ENCODE measurements at regions not wholly inside any gene's neighbourhood (a gene's known extent, or its start where the extent isn't known, plus 50 kb on each side); places are given as distances from the start of the nearest gene placed in this dataset.

DNA sequence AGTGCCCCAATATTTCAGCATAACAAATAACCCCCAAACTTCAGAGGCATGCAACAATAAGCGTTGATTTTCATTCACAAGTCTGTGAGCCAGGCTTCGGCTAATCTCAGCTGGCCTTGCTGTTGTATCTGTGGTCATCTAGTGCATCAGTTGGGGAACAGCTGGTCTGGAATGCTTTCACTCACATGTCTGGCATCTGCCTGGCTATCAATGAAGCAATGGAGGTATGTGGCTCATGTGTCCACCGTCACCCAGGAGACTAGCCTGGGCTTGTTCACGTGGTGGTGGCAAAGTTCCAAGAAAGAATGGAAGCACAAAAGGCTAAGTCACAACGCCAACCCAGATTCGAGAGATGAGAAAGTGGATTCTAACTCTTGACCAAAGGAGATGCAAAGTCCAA lies 304.8 kb upstream of the ISX start:
- Histone ChIP-seq H3K4me3 (ENCODE audit: insufficient read depth, low read length, poor library complexity, severe bottlenecking) (no peak overlapping the region), H3K9me2 (replicated peaks; ENCODE audit: insufficient read depth, low read length) (no peaks in the 10 kb centered on the region), H3K9ac (ENCODE audit: low read length) (no peak overlapping the region), H2AFZ (ENCODE audit: low read depth, low read length, severe bottlenecking) (no peak overlapping the region), H3K79me2 (ENCODE audit: insufficient read depth, low read length) (no peaks in the 10 kb centered on the region), H3K27me3 (ENCODE audit: low read length) (no peaks in the 10 kb centered on the region), H3K36me3 (ENCODE audit: low read length) (no peaks in the 10 kb centered on the region), H3K9me3 (ENCODE audit: insufficient read depth, low read length) (no peaks in the 10 kb centered on the region; the same call in 1 of the 2 replicates), H4K20me1 (ENCODE audit: low read depth, low read length) (no peaks in the 10 kb centered on the region), H3K4me2 (ENCODE audit: low read depth, low read length, poor library complexity, severe bottlenecking) (no peak overlapping the region), H3F3A (ENCODE audit: insufficient read depth) (no peaks in the 10 kb centered on the region), H3K27ac (ENCODE audit: low read depth, low read length) (no peak overlapping the region)
- no peak for TF ChIP-seq CTCF (IDR thresholded peaks at IDR 0.05; ENCODE audit: insufficient read depth, low read length, poor library complexity, severe bottlenecking)
- TF ChIP-seq EZH2phosphoT487 (conservative IDR thresholded peaks at IDR 0.05; ENCODE audit: low read length), result no peak

DNA sequence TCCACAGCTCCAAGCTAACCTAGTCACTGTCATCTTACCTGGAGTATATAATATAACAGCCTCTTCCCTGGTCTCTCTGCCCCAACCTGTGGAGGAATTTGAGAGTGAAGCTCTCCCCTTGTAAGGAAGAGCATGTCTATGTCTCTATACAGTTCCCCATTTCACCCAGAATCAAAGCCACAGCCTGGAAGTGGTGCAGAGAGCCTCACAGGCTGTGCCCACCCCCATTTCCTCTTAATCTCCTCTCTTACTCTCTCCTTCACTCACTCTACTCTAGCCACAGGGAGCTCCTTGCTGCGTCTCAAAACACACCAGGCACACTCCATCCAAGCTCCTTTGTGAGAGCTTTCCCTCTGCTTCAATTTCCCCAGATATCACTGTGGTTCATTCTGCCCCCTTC lies 302.5 kb upstream of the ISX start:
- Histone ChIP-seq H3K9ac (ENCODE audit: low read length) (no peak overlapping the region), H4K20me1 (ENCODE audit: low read depth, low read length) (no peaks in the 10 kb centered on the region), H3K4me2 (ENCODE audit: low read depth, low read length, poor library complexity, severe bottlenecking) (no peak overlapping the region), H3K36me3 (ENCODE audit: low read length) (no peaks in the 10 kb centered on the region), H3K27me3 (ENCODE audit: low read length) (no peaks in the 10 kb centered on the region), H3K4me3 (ENCODE audit: insufficient read depth, low read length, poor library complexity, severe bottlenecking) (no peak overlapping the region), H3K27ac (ENCODE audit: low read depth, low read length) (no peak overlapping the region), H3K9me3 (ENCODE audit: insufficient read depth, low read length) (no peaks in the 10 kb centered on the region), H3K9me2 (replicated peaks; ENCODE audit: insufficient read depth, low read length) (no peaks in the 10 kb centered on the region), H3K79me2 (ENCODE audit: insufficient read depth, low read length) (no peaks in the 10 kb centered on the region), H2AFZ (ENCODE audit: low read depth, low read length, severe bottlenecking) (no peak overlapping the region), H3F3A (ENCODE audit: insufficient read depth) (no peaks in the 10 kb centered on the region)
- TF ChIP-seq CTCF (IDR thresholded peaks at IDR 0.05; ENCODE audit: insufficient read depth, low read length, poor library complexity, severe bottlenecking) (no peak), EZH2phosphoT487 (conservative IDR thresholded peaks at IDR 0.05; ENCODE audit: low read length) (no peak)

DNA sequence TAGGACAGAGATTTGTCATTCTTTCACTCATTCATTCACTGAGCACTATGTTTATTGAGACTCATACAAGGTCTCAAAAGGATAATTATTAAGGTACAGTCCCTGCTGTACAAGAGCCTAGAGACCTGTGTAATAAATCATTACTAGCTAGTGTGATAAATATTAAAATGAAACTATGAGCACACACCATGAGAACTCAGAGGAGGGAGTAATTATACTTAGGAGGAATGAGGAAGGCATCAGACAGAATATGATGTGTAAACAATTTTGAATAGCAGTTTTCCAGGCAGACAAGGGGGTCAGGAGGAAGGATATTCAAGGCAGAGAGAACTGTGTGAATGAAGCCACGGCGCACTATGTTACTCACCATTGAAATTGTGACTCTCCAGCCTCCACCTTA lies 300.8 kb upstream of the ISX start:
- TF ChIP-seq EZH2phosphoT487 (conservative IDR thresholded peaks at IDR 0.05; ENCODE audit: low read length), result no peak
- TF ChIP-seq CTCF (IDR thresholded peaks at IDR 0.05; ENCODE audit: insufficient read depth, low read length, poor library complexity, severe bottlenecking), result no peak
- Histone ChIP-seq H3K79me2 (ENCODE audit: insufficient read depth, low read length) (no peaks in the 10 kb centered on the region), H3K4me2 (ENCODE audit: low read depth, low read length, poor library complexity, severe bottlenecking) (no peak overlapping the region), H3K4me3 (ENCODE audit: insufficient read depth, low read length, poor library complexity, severe bottlenecking) (no peak overlapping the region), H3K9me3 (ENCODE audit: insufficient read depth, low read length) (no peaks in the 10 kb centered on the region), H3K27ac (ENCODE audit: low read depth, low read length) (no peak overlapping the region), H4K20me1 (ENCODE audit: low read depth, low read length) (no peaks in the 10 kb centered on the region), H3K9me2 (replicated peaks; ENCODE audit: insufficient read depth, low read length) (no peaks in the 10 kb centered on the region), H3K9ac (ENCODE audit: low read length) (no peak overlapping the region), H3F3A (ENCODE audit: insufficient read depth) (no peaks in the 10 kb centered on the region), H2AFZ (ENCODE audit: low read depth, low read length, severe bottlenecking) (no peak overlapping the region), H3K36me3 (ENCODE audit: low read length) (no peaks in the 10 kb centered on the region), H3K27me3 (ENCODE audit: low read length) (no peaks in the 10 kb centered on the region)

DNA sequence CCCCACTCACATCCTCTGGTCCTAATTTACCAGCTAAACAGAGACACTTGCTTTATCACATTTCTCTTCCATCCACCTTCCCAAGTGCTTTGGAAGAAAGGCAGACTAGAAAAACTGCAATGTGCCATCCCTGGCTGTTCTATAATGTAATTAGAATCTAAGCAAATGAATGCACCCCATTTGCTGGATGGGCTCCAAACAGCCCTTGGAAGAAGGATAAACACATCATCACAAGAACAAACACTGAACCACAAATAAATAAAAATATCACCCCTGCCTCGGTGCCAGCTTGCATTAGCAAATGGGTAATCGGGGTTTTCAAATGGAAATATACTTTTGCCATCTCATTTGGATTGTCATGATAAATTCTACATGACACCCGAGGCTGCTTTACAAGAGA lies 296.6 kb upstream of the ISX start:
- Histone ChIP-seq H4K20me1 (ENCODE audit: low read depth, low read length) (no peaks in the 10 kb centered on the region), H3K4me3 (ENCODE audit: insufficient read depth, low read length, poor library complexity, severe bottlenecking) (no peak overlapping the region), H3K36me3 (ENCODE audit: low read length) (no peaks in the 10 kb centered on the region), H3K27me3 (ENCODE audit: low read length) (no peaks in the 10 kb centered on the region), H3K4me2 (ENCODE audit: low read depth, low read length, poor library complexity, severe bottlenecking) (no peak overlapping the region), H2AFZ (ENCODE audit: low read depth, low read length, severe bottlenecking) (no peak overlapping the region), H3K9me2 (replicated peaks; ENCODE audit: insufficient read depth, low read length) (no peaks in the 10 kb centered on the region), H3K9ac (ENCODE audit: low read length) (no peak overlapping the region), H3K79me2 (ENCODE audit: insufficient read depth, low read length) (no peaks in the 10 kb centered on the region), H3K9me3 (ENCODE audit: insufficient read depth, low read length) (no peaks in the 10 kb centered on the region), H3K27ac (ENCODE audit: low read depth, low read length) (no peak overlapping the region), H3F3A (ENCODE audit: insufficient read depth) (no peaks in the 10 kb centered on the region)
- TF ChIP-seq CTCF (IDR thresholded peaks at IDR 0.05; ENCODE audit: insufficient read depth, low read length, poor library complexity, severe bottlenecking) (no peak), EZH2phosphoT487 (conservative IDR thresholded peaks at IDR 0.05; ENCODE audit: low read length) (no peak)

All from SU-DHL-6 (cell line).